ENCODE measurements at regions not wholly inside any gene's neighbourhood (a gene's known extent, or its start where the extent isn't known, plus 50 kb on each side); places are given as distances from the start of the nearest gene placed in this dataset.

DNA sequence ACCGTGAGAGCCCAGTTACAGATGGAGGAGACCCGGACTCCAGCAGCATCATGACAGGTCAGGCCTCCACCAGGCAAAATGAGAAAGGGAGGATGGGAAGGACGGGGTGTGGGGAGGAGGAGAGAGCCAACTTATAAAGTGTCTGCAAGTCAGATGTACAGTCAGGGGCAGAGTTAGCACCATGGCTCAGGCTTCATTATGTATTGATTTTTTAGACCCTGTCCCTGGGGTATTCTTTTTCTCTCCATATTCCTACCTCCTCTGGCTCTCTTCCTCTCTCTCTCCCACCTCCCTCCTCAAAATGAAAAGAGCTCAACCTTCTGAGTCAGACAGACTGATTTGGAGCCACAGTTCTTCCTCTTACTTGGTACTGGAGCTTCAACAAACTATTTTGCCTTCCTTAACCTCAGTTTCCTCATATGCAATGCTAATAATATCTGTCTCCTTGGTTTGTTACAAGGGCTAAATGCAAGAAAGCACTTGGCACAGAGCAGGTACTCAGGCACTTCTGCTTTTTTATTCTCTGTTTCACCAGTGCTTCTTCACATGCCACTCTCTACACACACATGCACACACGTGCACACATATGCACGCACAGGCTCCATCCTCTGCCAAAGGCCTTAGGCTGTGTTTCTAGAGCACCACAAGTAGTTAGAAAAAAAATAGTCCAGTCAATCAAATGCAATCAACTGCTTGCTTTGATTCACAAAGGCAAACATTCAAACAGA is 92.3 kb upstream of the PKDCC start:
- H3K27ac ChIP-seq (ENCODE audit: low read depth, low read length): no peak overlapping the region
- H3K36me3 ChIP-seq (ENCODE audit: control insufficient read depth, insufficient read depth, low read length): no peaks in the 10 kb centered on the region

DNA sequence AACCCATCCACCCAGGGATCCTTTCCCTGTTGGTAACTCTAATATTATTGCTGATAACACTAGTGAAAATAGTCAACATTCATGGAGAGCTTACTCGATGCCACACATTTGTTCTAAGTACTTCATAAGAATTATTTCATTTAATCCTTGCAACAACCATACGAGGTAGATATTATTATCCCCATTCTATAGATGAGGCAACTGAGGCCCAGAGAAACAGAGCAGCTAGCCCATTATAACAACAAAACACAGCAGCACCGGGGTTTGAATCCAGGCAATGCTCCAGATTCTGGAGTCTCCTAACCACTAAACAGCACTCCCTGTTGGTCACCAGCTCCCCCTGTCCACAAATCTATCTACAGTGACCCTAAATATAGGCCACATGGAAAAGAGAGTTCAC is 90.4 kb upstream of the PKDCC start:
- no peaks in the 10 kb centered on the region for H3K4me1 ChIP-seq (ENCODE audit: control insufficient read depth, insufficient read depth, low read length)
- H3K36me3 ChIP-seq (ENCODE audit: control insufficient read depth, insufficient read depth, low read length): no peaks in the 10 kb centered on the region
- H3K9ac ChIP-seq (ENCODE audit: low read length): no peak overlapping the region
- no peak overlapping the region for H3K4me3 ChIP-seq (ENCODE audit: low read length)
- no peaks in the 10 kb centered on the region for H3K27me3 ChIP-seq (ENCODE audit: control insufficient read depth, insufficient read depth, low read length)
- H3K27ac ChIP-seq (ENCODE audit: low read depth, low read length): no peak overlapping the region

More for the DNA sequence above, 92.3 kb upstream of the PKDCC start:
- no peaks in the 10 kb centered on the region for H3K27me3 ChIP-seq (ENCODE audit: control insufficient read depth, insufficient read depth, low read length)
- no peak overlapping the region for H3K4me3 ChIP-seq (ENCODE audit: low read length)
- no peak overlapping the region for H3K9ac ChIP-seq (ENCODE audit: low read length)
- H3K4me1 ChIP-seq (ENCODE audit: control insufficient read depth, insufficient read depth, low read length): no peaks in the 10 kb centered on the region

DNA sequence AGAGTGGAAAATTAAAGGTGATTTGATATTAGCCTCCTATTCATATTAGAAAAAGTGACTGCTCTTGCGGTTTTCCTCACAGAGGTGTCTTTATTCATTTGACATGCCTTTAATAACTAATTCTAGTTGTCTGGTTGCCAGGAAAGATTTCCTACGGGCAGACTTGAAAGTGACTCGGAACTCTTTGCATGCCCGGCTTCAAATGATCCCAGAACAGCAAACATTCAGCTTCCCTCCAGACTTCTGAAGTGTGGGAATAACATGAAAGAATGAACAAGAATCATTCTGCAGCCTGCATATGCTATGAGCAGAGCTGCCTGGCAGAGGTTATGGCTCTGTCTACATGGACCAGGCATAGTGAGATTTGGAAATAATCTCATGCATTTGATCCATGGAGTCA is 89.6 kb upstream of the PKDCC start:
- Histone ChIP-seq H3K4me1 (ENCODE audit: control insufficient read depth, insufficient read depth, low read length) (no peaks in the 10 kb centered on the region), H3K27ac (ENCODE audit: low read depth, low read length) (no peak overlapping the region), H3K27me3 (ENCODE audit: control insufficient read depth, insufficient read depth, low read length) (no peaks in the 10 kb centered on the region), H3K9ac (ENCODE audit: low read length) (no peak overlapping the region), H3K36me3 (ENCODE audit: control insufficient read depth, insufficient read depth, low read length) (no peaks in the 10 kb centered on the region), H3K4me3 (ENCODE audit: low read length) (no peak overlapping the region)

DNA sequence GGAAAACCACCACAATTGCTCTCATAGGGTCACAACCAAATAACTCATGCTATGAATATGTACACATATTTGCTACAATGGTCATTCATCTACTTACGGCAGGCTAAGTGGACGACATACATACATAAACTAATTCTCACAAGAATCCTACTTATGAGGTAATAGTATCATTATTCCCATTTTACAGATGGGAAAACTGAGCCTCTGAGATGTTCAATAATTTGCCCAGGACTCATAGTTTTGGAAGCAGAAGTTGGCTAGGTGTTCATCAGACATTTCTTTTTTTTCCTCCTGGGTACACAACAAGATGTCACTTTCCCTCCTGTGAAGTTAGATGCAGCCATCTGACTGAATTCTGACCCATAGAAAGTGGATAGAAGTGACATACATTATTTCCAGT is 89.0 kb upstream of the PKDCC start:
- no peak overlapping the region for H3K4me3 ChIP-seq (ENCODE audit: low read length)
- peaks cover 2% of the 10 kb centered on the region for H3K4me1 ChIP-seq (ENCODE audit: control insufficient read depth, insufficient read depth, low read length)
- no peak overlapping the region for H3K27ac ChIP-seq (ENCODE audit: low read depth, low read length)
- H3K36me3 ChIP-seq (ENCODE audit: control insufficient read depth, insufficient read depth, low read length): no peaks in the 10 kb centered on the region
- H3K9ac ChIP-seq (ENCODE audit: low read length): no peak overlapping the region
- H3K27me3 ChIP-seq (ENCODE audit: control insufficient read depth, insufficient read depth, low read length): no peaks in the 10 kb centered on the region

DNA sequence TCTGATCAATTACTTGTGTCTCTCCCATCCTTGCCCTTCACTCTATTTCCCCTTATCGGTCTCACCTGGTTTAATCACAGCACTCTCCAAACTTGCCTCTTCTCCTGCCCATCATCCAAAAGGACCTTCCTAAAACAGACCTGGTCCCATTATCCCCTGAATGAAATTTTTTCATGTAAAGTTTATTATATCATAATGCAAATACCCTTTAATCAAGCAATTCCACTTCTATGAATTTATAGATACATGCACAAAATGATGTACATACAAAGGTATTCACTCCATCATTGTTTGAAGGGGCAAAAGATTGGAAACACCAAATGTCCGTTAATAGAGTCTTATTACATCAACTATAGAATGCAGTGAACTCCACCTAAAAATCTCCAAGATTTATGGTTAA is 88.1 kb upstream of the PKDCC start:
- Histone ChIP-seq H3K36me3 (ENCODE audit: control insufficient read depth, insufficient read depth, low read length) (no peaks in the 10 kb centered on the region), H3K9ac (ENCODE audit: low read length) (no peak overlapping the region), H3K27me3 (ENCODE audit: control insufficient read depth, insufficient read depth, low read length) (no peaks in the 10 kb centered on the region), H3K4me1 (ENCODE audit: control insufficient read depth, insufficient read depth, low read length) (peaks cover 12% of the 10 kb centered on the region), H3K4me3 (ENCODE audit: low read length) (no peak overlapping the region), H3K27ac (ENCODE audit: low read depth, low read length) (no peak overlapping the region)

DNA sequence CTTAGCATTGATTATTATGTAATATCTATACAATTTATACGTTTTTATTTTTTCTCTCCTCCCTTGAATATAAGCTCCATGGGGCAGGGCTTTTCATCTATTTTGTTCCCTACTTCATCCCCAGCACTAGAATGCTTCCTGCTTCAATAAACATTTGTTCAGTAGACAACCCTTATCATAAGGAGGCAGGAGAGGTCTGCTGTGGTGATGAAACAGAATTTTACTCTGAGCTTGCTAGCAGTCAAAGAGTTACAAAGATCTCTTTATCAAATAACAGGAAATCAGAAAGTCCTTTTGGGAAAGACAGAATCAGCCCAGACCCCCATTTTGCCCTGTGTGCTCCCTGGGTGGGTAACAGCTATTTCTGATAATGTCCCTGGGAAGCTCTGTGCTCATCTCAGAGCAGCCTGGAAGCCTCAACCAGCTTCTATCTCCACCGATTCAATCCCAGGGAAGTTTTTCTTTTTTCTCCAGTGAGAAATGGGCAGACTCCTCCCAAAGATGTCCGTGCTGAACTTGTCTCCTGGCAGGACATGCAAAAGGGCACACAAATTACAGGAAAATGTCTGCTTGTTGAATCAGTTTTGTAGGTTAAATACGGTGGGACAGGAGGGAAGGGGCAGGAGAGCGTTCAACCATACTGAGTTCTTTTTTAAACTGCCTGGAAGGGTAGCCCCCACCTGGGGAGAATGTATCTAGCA is 84.7 kb upstream of the PKDCC start:
- Histone ChIP-seq H3K9ac (ENCODE audit: low read length) (no peak overlapping the region), H3K4me3 (ENCODE audit: low read length) (no peak overlapping the region), H3K4me1 (ENCODE audit: control insufficient read depth, insufficient read depth, low read length) (peaks cover 32% of the 10 kb centered on the region), H3K27me3 (ENCODE audit: control insufficient read depth, insufficient read depth, low read length) (no peaks in the 10 kb centered on the region), H3K27ac (ENCODE audit: low read depth, low read length) (peak overlapping the region; percentile 51), H3K36me3 (ENCODE audit: control insufficient read depth, insufficient read depth, low read length) (no peaks in the 10 kb centered on the region)

DNA sequence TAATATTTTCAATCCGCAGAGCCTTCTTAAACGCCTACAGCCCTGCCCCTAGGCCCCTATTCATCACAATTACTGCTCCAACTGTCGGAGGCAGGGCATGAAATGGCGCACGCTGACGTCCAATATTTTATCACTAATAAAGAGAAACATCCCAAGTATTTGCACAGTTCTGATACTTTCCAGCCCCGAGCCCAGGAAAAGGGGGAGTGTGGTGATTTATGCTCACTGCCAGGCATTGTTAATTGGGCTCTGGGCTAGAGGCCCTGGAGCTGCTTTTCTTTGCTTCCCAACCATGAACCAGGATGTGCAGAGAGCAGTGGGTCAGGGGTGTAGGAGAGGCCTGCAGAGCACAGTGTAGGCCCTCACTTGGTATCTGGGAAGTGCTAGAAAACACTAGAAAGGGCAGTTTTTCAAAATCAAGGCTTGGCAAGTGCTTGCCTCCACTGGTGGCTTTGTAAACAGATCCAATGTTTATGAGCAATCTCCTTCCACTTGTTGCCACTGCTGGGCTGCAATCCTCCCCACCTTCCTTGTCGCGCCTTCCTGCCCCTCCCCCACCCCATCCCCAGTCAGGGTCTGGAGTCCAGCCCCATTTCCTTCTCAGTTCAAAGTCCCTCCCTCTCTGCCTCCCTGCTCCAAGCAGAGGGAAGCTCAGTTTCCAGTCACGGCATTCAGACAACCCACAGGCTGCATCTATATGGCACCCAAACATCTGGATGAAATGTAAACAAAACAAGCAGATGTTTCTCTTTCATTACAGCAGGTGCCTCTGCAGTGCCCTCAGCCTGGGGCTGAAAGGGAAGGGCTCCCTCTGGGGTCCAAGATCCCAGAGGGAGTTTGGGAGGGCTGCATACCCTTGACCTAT is 83.9 kb upstream of the PKDCC start:
- Histone ChIP-seq H3K36me3 (ENCODE audit: control insufficient read depth, insufficient read depth, low read length) (no peaks in the 10 kb centered on the region), H3K4me1 (ENCODE audit: control insufficient read depth, insufficient read depth, low read length) (peaks cover 34% of the 10 kb centered on the region), H3K27ac (ENCODE audit: low read depth, low read length) (peak overlapping the region; percentile 51), H3K9ac (ENCODE audit: low read length) (no peak overlapping the region), H3K4me3 (ENCODE audit: low read length) (no peak overlapping the region), H3K27me3 (ENCODE audit: control insufficient read depth, insufficient read depth, low read length) (no peaks in the 10 kb centered on the region)

DNA sequence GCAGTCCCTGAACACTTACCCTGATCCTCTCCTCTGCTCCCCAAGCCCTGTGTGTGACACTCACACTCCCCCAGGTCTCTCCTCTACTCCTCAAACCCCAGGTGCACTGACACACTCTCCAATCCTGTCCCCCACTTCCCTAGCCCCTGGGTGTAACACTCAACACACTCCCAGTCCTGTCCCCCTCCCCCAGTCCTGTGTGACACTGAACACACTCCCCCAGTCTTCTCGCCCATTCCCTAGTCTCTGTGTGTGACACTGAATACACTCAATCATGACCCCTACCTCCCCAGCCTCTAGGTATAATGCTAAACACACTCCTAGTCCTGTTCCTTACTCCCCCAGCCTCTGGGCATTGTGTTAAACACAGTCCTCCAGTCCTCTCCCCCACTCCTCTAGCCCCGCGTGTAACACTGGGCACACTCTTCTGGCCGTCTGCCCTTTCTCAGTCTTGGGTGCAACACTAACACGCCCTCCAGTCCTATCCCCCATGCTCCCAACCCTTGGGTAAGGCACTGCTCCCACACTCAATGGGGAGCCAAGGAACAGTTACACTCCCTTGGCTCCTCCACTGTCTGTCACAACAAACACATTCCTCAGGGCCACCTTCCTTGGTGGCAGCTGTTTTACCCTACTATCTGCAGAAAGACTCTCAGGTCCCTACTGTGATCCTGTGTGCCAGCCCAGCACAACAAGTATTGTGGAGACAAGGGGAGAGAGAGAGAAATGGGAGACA is 82.5 kb upstream of the PKDCC start:
- Histone ChIP-seq H3K4me3 (ENCODE audit: low read length) (no peak overlapping the region), H3K4me1 (ENCODE audit: control insufficient read depth, insufficient read depth, low read length) (peaks cover 34% of the 10 kb centered on the region), H3K36me3 (ENCODE audit: control insufficient read depth, insufficient read depth, low read length) (no peaks in the 10 kb centered on the region), H3K27ac (ENCODE audit: low read depth, low read length) (peak overlapping the region; percentile 44), H3K9ac (ENCODE audit: low read length) (no peak overlapping the region), H3K27me3 (ENCODE audit: control insufficient read depth, insufficient read depth, low read length) (no peaks in the 10 kb centered on the region)

DNA sequence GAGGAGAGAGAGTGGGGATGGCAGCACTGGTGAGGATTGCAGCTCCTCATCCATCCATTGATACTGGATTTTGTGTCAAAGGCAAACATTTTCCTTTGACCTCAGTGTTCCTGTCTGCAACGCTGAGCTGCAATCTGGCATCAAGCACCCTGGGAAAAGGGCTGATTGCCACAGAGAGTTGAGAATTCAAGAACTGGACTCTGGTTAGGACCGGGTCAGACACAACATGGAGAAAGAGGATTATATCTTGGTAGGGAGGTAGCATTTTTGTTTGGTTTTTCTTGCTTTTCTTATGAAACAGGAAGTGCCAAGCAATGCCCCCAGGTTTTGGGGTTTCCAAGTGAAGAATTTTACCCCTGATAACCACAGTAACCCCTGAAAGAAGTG is 81.9 kb upstream of the PKDCC start:
- no peaks in the 10 kb centered on the region for H3K36me3 ChIP-seq (ENCODE audit: control insufficient read depth, insufficient read depth, low read length)
- H3K27ac ChIP-seq (ENCODE audit: low read depth, low read length): peak overlapping the region; percentile 42
- no peak overlapping the region for H3K4me3 ChIP-seq (ENCODE audit: low read length)
- no peaks in the 10 kb centered on the region for H3K27me3 ChIP-seq (ENCODE audit: control insufficient read depth, insufficient read depth, low read length)
- H3K4me1 ChIP-seq (ENCODE audit: control insufficient read depth, insufficient read depth, low read length): peaks cover 34% of the 10 kb centered on the region
- H3K9ac ChIP-seq (ENCODE audit: low read length): no peak overlapping the region

DNA sequence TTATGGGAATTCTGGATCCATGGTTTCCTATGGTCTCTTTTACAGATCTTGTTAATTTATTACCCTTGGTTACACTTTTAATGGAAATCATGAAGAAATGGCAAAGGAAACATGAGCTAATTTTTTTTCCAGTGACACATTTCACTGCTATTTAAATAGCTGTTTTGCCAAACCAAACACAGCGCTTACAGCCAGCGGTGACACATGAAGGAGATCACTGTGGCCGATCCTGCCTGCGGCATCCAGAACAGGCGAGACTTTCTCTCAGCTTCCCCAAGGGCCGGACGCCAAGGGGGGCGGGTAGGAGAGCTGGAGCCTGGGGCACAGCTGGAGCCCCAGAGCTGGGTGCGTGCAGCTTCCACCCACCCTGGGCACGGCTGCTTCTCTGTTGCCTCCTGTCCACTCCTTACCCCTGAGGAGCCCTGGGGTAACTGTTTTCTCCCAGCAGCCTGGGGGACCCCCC is 81.4 kb upstream of the PKDCC start:
- H3K4me1 ChIP-seq (ENCODE audit: control insufficient read depth, insufficient read depth, low read length): peaks cover 34% of the 10 kb centered on the region
- H3K36me3 ChIP-seq (ENCODE audit: control insufficient read depth, insufficient read depth, low read length): no peaks in the 10 kb centered on the region
- no peak overlapping the region for H3K4me3 ChIP-seq (ENCODE audit: low read length)
- H3K9ac ChIP-seq (ENCODE audit: low read length): no peak overlapping the region
- H3K27ac ChIP-seq (ENCODE audit: low read depth, low read length): peak overlapping the region; percentile 42
- H3K27me3 ChIP-seq (ENCODE audit: control insufficient read depth, insufficient read depth, low read length): no peaks in the 10 kb centered on the region

DNA sequence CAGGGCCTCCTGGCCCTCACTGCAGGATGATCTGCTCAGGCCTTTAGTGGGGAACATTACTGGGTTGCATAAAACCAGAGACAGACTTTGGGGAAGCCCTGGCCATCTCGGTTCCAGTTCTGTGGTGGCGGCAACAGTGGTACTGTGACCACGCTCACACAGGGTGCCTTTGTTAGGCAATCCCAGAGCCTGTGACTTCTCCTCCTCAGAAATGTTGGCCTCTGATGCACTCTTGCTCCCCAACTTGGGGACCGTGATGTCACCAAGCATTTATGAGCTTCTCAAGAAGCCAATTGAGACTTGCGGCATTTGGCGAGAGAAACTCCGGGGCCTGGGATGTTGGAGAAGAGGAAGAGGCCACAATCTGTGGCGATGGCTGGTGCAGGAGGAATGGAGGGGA is 80.9 kb upstream of the PKDCC start:
- Histone ChIP-seq H3K36me3 (ENCODE audit: control insufficient read depth, insufficient read depth, low read length) (no peaks in the 10 kb centered on the region), H3K27ac (ENCODE audit: low read depth, low read length) (peak overlapping the region; percentile 22), H3K4me3 (ENCODE audit: low read length) (no peak overlapping the region), H3K4me1 (ENCODE audit: control insufficient read depth, insufficient read depth, low read length) (peaks cover 34% of the 10 kb centered on the region), H3K9ac (ENCODE audit: low read length) (no peak overlapping the region), H3K27me3 (ENCODE audit: control insufficient read depth, insufficient read depth, low read length) (no peaks in the 10 kb centered on the region)

Measured in rectal smooth muscle tissue (tissue), 1 donor.